Fibroblast of pulmonary artery (primary cell): ENCODE measurements at regions not wholly inside any gene's neighbourhood (a gene's known extent, or its start where the extent isn't known, plus 50 kb on each side); places are given as distances from the start of the nearest gene placed in this dataset.

Experiments
- DNase-seq: peaks from one replicate; pipeline ENCODE4 v3.0.0-alpha.2; 2010; ENCODE audit warnings: low read depth
- H3K4me3 ChIP-seq: replicated peaks from 2 replicates; pipeline ENCODE4 v1.5.1; 2011; ENCODE audit warnings: low read depth, mild to moderate bottlenecking, control low read depth, low read length, moderate library complexity
- CTCF ChIP-seq: IDR thresholded peaks from 2 replicates; pipeline ENCODE4 v1.5.1; 2011; ENCODE audit warnings: mild to moderate bottlenecking, control low read depth, low read length, inconsistent platforms; ENCODE audit errors: missing control alignments

DNA sequence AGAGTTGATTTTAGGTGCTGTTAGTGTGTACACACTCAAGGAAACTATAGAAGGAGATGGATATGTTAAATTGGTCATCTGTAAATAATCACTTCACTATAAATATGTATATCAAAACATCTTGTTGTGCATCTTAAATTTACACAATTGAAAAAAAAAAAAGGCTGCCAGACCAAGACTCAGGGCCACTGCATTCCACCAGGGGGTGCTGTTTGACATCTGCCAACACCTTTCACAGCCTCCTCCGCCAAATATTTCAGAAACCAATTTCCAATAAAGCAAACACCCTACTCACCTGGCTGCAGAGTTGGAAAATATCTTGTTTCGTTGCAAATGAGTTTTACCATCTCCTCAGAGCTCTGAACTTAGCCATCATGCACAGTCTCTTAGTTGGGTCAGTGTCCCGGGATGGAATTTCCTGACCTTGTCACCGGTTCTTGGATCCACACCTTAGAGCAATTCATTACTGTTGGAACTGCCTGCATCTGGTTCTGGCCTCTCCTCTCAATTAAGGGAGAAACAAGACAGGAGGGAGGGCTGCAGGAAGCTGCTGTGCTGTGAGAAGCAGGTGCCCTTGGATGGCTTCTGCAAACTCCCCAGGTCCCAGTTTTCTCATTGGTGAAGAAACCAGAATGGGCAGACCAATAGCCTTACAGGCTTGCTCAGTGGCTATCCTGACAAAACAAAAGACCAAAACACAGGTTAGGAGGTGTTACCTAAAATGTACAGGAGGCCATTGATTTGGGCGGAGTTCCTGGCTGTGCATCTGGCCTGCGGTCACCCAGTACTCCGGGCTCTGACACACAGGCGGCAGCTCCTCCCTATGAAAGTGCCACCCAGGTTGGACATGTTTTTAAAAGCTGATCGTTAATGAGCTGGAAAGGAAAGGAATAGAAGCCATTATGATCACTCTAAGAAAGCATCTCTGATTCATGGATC is 746.6 kb downstream of the UQCRFS1 start:
- DNase-seq = peak; percentile 60
- peak; percentile 70 for TF ChIP-seq CTCF
- H3K4me3 ChIP-seq = no peak overlapping the region

DNA sequence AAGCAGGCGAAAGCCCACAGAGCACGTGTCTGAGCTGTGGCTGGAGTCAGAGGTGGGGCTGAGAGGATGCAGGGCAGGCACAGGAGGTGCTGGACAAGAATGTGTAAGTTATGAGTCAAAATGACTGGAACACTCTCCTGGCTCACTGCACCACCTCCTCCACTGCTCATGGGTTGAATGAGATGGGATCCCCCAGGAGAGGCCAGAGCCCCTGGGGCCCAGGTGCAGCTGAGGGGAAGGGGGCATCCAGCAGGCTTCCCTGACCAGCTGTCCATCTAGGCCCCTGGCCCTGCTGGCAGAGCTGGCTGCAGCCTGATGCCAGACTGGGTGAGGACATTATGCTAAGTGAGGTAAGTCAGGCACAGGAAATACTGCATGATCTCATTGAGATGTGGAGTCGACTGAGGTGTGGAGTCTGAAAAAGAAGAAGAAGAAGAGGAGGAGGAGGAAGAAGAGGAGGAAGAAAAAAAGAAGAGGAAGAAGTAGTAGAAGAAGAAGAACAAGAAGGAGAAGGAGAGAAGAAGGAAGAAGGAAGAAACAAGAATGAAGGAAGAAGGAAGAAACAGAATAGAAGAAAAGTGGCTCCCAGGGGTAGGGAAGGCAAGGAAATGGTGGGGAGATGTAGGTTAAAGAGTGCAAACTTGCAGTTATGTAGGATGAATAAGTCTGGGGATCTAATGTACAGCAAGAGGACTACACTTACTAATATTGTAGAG is 747.4 kb downstream of the UQCRFS1 start:
- H3K4me3 ChIP-seq = no peak overlapping the region
- DNase-seq = no peak
- TF ChIP-seq CTCF = no peak

DNA sequence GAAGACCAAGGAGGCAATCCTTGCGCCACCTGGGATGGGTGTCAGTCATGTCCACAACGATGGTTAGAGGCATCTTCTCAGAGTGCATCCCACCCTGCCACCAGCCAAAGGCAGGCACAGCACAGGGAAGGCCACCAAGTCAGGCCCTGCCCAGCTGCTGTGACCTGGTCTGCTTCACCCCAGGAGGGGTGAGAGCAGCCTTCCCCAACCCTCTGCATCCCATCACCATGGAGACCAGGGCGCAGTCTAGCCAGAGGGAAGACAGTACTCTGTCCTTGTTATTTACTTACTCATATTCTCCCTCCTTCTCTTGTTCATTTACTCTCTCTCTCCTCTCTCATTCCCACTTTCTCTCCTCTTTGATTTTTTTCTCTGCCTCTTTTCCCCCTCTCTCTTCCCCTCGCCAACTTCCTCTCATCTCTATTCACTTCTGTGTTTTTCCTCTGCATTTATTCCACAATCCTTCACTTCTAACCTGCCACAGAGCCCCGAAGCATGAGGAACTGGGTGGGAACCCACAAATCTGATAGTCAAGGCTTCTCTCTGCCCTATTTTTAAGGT is 749.4 kb downstream of the UQCRFS1 start:
- DNase-seq = no peak
- TF ChIP-seq CTCF = no peak
- no peak overlapping the region for H3K4me3 ChIP-seq

DNA sequence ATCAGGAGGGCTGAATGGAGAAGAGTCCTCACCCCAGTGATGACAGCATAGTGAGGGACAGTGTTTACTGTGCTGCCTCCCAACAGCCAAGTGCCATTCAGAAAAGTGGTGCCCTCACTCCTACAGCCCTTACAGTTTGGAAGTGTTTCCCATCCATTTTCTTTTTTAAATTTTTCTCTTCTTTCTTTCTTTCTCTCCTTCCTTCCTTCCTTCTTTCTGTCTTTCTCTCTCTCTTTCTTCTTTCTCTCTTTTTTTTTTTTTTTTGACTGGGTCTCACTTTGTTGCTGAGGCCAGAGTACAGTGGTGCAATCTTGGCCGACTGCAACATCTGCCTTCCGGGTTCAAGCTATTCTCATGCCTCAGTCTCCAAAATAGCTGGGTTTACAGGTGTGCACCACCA is 755.3 kb downstream of the UQCRFS1 start:
- no peak for DNase-seq
- H3K4me3 ChIP-seq = no peak overlapping the region
- TF ChIP-seq CTCF = no peak

DNA sequence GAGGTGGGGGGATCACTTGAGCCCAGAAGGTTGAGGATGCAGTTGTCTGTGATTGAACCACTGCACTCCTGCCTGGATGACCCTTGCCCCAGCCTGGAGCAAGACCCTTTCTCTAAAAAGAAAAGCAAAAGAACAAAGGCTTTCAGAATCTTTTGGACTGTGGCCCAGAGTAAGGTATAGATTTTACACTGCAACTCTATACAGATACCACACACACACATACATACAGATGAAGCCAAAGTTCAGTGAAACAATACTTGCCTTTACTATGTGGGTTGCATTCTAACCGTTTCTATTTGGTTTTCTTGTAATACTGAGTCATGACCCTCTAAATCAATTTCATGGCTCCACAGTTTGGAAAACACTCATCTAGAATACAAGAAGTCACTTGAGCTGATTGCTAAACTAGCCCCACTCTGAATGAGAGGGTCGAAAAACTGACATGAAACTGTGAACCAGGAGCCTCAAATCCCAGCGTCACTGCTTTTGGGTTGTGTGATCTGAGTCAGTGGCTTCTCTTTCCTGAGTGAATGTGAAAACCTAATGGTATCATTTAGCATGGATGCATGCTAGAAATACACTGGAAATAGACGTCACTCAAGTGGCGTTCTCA is 756.1 kb downstream of the UQCRFS1 start:
- no peak for TF ChIP-seq CTCF
- H3K4me3 ChIP-seq = no peak overlapping the region
- no peak for DNase-seq

DNA sequence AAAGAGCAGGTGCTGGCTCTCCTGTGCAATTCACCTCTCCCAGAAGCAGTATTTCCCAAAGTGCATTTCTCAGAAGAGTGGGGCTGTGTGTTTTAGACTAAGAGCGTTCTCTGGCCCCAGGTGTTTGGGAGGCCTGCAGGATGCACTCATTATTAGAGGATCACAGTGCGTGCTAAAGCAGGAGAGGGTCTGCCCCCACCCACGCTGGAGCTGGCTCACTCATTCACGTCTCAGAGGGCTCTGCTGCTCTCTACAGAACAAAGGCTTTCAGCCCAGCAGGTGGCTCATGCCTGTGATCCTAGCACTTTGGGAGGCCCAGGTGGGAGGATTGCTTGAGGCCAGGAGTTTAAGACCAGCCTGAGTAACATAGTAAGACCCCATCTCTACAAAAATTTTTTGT is 756.7 kb downstream of the UQCRFS1 start:
- no peak for DNase-seq
- TF ChIP-seq CTCF = no peak
- no peak overlapping the region for H3K4me3 ChIP-seq
